Effector memory CD4-positive, alpha-beta T cell (primary cell): ENCODE measurements at regions not wholly inside any gene's neighbourhood (a gene's known extent, or its start where the extent isn't known, plus 50 kb on each side); places are given as distances from the start of the nearest gene placed in this dataset.
A peak's percentile ranks its signal among the peaks of the same experiment; 100 is the strongest.
"Not testable (repeated sequence)": the region's sequence is repeated elsewhere in the genome, so short reads cannot be mapped to it uniquely, and the experiment has no call there.

ENCODE experiments used
- DNase-seq, 3 donors: peaks; one replicate each; pipeline ENCODE4 v3.0.0-alpha.2; 2020
- H3K27ac ChIP-seq: 2 replicates; pipeline ENCODE4 v1.7.0; 2013; ENCODE audit warnings: mild to moderate bottlenecking, low read length, moderate library complexity; ENCODE audit not compliant: insufficient read depth, poor library complexity, severe bottlenecking
- H3K27me3 ChIP-seq: replicated peaks from 2 replicates; pipeline ENCODE4 v1.7.0; 2013; ENCODE audit warnings: mild to moderate bottlenecking, low read length; ENCODE audit not compliant: insufficient read depth, control insufficient read depth, poor library complexity, severe bottlenecking
- H3K36me3 ChIP-seq: 2 replicates; pipeline ENCODE4 v1.7.0; 2013; ENCODE audit warnings: mild to moderate bottlenecking, low read length, moderate library complexity; ENCODE audit not compliant: control insufficient read depth, insufficient read depth
- H3K4me1 ChIP-seq: 2 replicates; pipeline ENCODE4 v1.7.0; 2013; ENCODE audit warnings: low read length, mild to moderate bottlenecking; ENCODE audit not compliant: control insufficient read depth, insufficient read depth, poor library complexity, severe bottlenecking
- H3K4me3 ChIP-seq: 2 replicates; pipeline ENCODE4 v1.7.0; 2013; ENCODE audit warnings: low read length, low read depth, mild to moderate bottlenecking; ENCODE audit not compliant: insufficient read depth, poor library complexity, severe bottlenecking
- H3K9me3 ChIP-seq: 2 replicates; pipeline ENCODE4 v1.7.0; 2013; ENCODE audit warnings: mild to moderate bottlenecking, low read length, moderate library complexity; ENCODE audit not compliant: control insufficient read depth

DNA sequence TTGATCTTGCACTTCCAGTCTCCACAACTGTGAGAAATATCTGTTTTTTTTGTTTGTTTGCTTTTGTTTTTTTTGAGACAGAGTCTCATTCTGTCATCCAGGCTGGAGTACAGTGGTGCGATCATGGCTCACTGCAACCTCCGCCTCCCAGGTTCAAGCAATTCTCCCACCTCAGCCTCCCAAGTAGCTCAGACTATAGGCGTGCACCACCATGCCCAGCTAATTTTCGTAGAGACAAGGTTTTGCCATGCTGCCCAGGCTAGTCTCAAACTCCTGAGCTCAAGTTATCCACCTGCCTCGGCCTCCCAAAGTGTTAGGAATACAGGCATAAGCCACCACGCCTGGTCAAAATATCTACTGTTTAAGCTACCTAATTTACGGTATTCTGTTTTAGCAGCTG lies 153.1 kb upstream of the C1QTNF3 start:
- H3K4me1 ChIP-seq, H3K27me3 ChIP-seq, DNase-seq, H3K27ac ChIP-seq, H3K36me3 ChIP-seq, H3K9me3 ChIP-seq, H3K4me3 ChIP-seq: not testable (repeated sequence)

DNA sequence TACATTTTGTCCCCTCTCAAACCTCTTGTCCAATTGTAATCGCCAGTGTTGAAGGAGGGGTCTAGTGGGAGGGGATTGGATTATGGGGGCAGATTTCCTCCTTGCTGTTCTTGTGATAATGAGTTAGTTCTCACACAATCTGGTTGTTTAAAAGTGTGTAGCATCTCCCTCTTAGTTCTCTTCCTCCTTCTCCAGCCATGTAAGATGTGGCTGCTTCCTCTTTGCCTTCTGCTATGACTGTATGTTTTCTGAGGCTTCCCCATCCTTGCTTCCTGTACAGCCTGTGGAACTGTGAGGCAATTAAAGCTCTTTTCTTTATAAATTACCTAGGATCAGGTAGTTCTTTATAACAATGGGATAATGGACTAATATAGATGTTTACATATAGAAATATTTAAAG lies 162.3 kb upstream of the C1QTNF3 start:
- not testable (repeated sequence) for DNase-seq, H3K4me1 ChIP-seq, H3K27ac ChIP-seq, H3K27me3 ChIP-seq, H3K9me3 ChIP-seq, H3K4me3 ChIP-seq, H3K36me3 ChIP-seq

DNA sequence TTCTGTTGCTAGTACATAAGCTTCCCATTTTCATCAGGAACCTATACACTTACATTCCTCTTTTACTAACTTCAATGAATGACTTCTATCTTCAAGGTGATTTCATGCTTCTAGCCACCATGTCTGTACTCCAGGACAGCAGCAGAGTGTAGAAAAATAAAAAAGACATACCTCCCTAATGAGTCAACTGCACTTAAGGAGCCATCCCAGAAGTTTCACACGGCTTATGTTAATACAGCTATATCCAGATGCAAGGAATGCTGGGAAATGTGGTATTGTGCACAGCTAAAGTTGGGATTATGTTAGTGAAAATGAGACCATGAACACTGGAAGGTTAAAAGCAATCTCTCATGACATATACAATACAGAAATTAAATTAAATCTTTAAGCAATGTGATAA lies 174.4 kb upstream of the C1QTNF3 start:
- DNase-seq: not testable (repeated sequence)

DNA sequence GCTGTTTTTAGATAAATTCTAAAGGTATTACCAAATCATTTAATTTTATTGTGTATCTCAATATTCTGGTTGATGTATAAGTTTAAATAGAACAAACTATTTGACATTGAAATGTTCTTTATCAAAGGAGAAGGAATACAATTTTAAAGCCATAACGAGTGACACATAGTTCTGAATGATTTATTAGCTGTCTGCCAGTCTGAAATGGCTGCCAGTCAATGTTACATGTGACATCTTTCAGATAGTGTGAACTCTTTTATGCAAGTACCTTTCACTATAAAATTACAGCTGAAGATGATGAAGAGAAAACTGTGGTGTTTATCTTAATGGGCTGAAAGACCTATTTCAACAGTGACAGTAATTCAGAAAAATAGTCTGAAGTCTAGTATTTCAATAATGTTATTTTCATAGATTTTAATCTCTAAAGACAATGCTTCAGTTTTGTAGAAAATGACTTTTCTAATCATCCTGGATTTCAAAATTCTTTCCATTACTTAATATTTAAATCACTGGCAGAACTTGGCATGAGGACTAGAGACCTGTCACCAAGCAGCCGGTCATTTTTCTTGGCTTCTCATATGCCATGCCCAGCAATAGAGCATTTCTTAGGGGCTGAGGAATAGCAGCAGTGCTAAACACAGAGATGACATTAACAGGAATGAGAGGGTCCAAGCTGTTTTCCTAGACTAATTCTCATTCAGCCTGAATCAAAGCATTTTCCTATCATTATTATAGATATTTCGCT lies 178.5 kb upstream of the C1QTNF3 start:
- H3K9me3 ChIP-seq, H3K36me3 ChIP-seq, DNase-seq, H3K27ac ChIP-seq, H3K4me3 ChIP-seq, H3K27me3 ChIP-seq, H3K4me1 ChIP-seq: not testable (repeated sequence)

More for the DNA sequence above, 174.4 kb upstream of the C1QTNF3 start:
- not testable (repeated sequence) for H3K4me1 ChIP-seq, H3K27ac ChIP-seq, H3K9me3 ChIP-seq, H3K27me3 ChIP-seq, H3K4me3 ChIP-seq, H3K36me3 ChIP-seq

DNA sequence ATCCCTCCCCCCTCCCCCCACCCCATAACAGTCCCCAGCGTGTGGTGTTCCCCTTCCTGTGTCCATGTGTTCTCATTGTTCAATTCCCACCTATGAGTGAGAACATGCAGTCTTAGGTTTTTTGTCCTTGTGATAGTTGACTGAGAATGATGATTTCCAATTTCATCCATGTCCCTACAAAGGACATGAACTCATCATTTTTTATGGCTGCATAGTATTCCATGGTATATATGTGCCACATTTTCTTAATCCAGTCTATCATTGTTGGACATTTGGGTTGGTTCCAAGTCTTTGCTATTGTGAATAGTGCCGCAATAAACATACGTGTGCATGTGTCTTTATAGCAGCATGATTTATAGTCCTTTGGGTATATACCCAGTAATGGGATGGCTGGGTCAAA lies 180.1 kb upstream of the C1QTNF3 start:
- H3K4me1 ChIP-seq, H3K27ac ChIP-seq: not testable (repeated sequence)

DNA sequence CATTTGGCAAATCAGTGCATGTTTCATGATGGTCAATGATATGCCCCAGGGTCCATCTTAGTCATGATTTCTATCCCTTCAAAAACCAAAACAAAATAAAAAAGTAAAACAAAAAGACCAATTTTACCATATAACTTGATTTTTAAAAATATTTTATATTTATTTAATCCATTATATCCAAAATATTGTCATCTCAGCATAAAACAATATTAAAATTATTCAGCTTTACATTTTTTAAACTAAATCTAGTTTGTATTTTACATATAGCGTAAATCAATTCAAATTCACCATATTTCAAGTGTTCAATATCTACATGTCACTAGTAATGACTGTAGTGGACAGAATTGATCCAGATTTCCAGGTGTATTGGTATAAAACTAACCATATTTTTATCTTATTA lies 187.4 kb upstream of the C1QTNF3 start:
- not testable (repeated sequence) for H3K27me3 ChIP-seq, DNase-seq, H3K27ac ChIP-seq, H3K4me1 ChIP-seq, H3K4me3 ChIP-seq, H3K36me3 ChIP-seq, H3K9me3 ChIP-seq

More for the DNA sequence above, 180.1 kb upstream of the C1QTNF3 start:
- not testable (repeated sequence) for H3K4me3 ChIP-seq, DNase-seq, H3K9me3 ChIP-seq, H3K27me3 ChIP-seq, H3K36me3 ChIP-seq

DNA sequence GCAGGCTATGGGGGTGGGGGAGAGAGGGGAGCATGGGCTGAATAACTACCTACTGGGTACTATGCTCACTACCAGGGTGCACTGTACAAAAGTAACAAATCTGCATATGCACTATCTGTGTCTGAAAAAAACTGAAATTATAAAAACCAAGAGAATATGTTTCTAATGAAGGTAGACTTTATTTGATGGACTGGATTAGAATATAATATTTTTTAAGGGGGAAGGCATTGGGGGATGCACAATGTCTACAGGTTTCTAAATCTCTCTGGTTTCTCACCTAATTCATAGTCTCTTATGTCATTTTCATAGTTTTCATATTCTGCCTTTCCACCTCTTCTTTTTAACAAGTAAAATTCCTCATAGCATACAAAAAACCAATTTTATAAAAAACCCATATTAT lies 200.8 kb upstream of the C1QTNF3 start:
- not testable (repeated sequence) for H3K36me3 ChIP-seq, H3K27me3 ChIP-seq, H3K27ac ChIP-seq, H3K9me3 ChIP-seq, H3K4me1 ChIP-seq, H3K4me3 ChIP-seq, DNase-seq

DNA sequence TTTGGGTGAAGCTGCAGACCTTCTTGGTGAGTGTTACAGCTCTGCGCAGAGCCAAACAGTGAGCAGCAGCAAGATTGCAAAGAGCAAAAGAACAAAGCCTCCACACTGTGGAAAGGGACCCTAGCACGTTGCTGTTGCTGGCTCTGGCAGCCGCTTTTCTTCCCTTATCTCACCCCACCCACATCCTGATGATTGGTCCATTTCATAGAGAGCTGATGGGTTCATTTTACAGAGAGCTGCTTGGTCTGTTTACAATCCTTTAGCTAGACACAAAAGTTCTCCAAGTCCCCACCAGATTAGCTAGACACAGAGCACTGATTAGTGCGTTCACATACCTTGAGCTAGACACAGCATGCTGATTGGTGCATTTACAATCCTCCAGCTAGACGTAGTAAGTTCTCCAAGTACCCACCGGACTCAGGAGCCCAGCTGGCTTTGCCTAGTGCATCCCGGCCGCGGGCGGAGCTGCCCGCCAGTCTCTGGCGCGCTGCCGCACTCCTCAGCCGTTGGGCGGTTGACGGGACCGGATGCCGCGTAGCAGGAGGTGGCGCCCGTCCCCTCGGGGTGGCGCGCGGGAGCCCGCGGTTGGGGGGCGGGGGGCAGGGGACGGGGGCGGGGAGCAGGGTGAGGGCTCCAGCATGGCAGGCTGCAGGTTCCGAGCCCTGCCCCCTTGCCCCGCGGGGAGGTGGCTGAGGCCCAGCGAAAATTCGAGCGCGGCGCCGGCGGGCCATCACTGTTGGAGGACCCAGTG lies 201.4 kb upstream of the C1QTNF3 start:
- not testable (repeated sequence) for H3K27ac ChIP-seq, H3K4me3 ChIP-seq, H3K36me3 ChIP-seq, H3K4me1 ChIP-seq, H3K27me3 ChIP-seq, H3K9me3 ChIP-seq
- peak; percentile 67 to 79 (median 72) for DNase-seq

DNA sequence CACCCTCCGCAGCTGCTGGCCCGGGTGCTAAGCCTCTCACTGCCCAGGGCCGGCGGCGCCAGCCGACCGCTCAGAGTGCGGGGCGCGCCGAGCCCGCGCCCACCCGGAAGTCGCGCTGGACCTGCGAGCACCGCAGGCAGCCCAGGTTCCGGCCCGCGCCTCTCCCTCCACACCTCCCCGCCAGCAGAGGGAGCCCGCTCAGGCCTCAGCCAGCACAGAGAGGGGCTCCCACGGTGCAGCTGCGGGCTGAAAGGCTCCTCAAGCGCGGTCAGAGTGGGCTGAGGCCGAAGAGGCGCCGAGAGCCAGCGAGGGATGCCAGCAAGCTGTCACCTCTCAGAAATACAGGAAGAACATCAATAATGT lies 202.0 kb upstream of the C1QTNF3 start:
- H3K36me3 ChIP-seq, H3K4me3 ChIP-seq, H3K27me3 ChIP-seq, H3K9me3 ChIP-seq, H3K4me1 ChIP-seq, H3K27ac ChIP-seq: not testable (repeated sequence)
- peak in 1 of 3 donors; percentile 5 for DNase-seq

DNA sequence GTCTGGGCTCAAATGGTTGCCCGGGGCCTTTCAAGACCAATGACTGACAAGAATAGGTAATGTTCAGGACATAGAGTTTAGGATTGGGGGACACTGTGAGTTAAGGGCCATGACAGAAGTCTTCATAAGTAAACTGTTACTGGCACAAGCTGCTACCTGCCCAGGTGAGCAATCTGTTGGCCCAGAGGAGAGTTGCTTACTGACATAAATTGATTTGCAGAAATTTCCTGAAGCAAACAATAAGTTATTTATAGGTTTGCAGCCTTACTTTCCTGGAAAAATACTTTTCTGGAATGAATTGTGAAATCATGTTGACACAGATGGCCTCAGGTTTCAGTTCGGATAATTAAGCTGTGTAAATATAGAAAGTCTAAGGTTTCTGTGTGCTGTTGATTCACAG lies 202.8 kb upstream of the C1QTNF3 start:
- H3K4me3 ChIP-seq: not testable (repeated sequence)
- peak overlapping the region; percentile 42 for H3K27ac ChIP-seq

More for the DNA sequence above, 202.8 kb upstream of the C1QTNF3 start:
- H3K36me3 ChIP-seq, H3K27me3 ChIP-seq, H3K4me1 ChIP-seq, DNase-seq, H3K9me3 ChIP-seq: not testable (repeated sequence)
